ENCODE measurements at regions not wholly inside any gene's neighbourhood (a gene's known extent, or its start where the extent isn't known, plus 50 kb on each side); places are given as distances from the start of the nearest gene placed in this dataset.

DNA sequence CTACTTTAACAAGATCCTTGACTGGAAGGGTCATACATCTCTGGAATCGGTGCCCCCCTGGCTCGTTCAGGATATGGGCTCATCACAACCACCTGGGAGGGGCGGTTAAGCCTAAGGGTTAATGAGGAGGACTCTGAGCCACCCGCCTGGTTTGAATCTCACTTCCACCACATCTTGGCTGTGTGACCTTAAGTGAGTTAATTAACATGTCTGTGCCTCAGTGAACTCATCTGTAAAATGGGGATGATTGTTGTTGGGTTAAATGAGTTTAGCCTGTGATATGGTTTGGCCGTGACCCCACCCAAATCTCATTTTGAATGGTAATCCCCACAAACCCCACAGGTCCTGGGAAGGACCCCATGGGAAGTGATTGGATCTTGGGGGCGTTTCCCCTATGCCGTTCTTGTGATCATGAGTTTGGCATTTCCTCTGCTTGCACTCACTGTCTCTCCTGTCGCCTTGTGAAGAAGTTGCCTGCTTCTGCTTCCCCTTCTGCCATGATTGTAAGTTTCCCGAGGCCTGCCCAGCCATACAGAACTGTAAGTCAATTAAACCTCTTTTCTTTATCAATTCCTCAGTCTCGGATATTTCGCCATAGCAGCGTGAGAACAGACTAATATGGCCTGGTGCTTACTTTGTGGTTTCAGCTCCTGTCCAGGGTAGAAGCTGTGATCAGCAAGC lies 214.0 kb upstream of the CIBAR2 start:
- no TSS peak for BruUV-seq (replicated peaks)
- peak overlapping the region; percentile 92 for H3K27ac ChIP-seq (ENCODE audit: low read length)
- no peak for ATAC-seq
- in situ Hi-C loops (cut with HindIII; ENCODE audit: low pct_unique_long_range_greater_than_20kb, low sequenced_read_pairs) (no loop called here), intact Hi-C loops (cut with micrococcal nuclease; ENCODE audit: unreplicated experiment) (no loop called here)
- POLR2A ChIA-PET = no interaction called here
- no peaks in the 10 kb centered on the region for H3K9me3 ChIP-seq (ENCODE audit: control insufficient read depth, insufficient read depth, low read depth, low read length)
- no peak overlapping the region for H3K4me3 ChIP-seq (ENCODE audit: low read depth in 2 of 2, low read length in 2 of 2)
- DNase-seq (ENCODE audit: low read depth, low spot score) = no peak
- H3K36me3 ChIP-seq (ENCODE audit: control insufficient read depth, insufficient read depth, low read length) = no peaks in the 10 kb centered on the region
- TF ChIP-seq POLR2AphosphoS5 (IDR thresholded peaks at IDR 0.05; ENCODE audit: low read depth, low read length) (no peak), TCF7L2 (IDR thresholded peaks at IDR 0.05; ENCODE audit: low read depth, low read length) (no peak)
- no peaks in the 10 kb centered on the region for H3K27me3 ChIP-seq (ENCODE audit: control insufficient read depth, insufficient read depth, low read length)
- H3K4me1 ChIP-seq (ENCODE audit: control insufficient read depth, insufficient read depth, low read length) = peaks cover 47% of the 10 kb centered on the region
- CTCF ChIA-PET = interaction anchor here (0.6 kb wide), 1 partner anchor 116 kb away, joined by 3 read pairs; no protein-coding TSS in a partner anchor

DNA sequence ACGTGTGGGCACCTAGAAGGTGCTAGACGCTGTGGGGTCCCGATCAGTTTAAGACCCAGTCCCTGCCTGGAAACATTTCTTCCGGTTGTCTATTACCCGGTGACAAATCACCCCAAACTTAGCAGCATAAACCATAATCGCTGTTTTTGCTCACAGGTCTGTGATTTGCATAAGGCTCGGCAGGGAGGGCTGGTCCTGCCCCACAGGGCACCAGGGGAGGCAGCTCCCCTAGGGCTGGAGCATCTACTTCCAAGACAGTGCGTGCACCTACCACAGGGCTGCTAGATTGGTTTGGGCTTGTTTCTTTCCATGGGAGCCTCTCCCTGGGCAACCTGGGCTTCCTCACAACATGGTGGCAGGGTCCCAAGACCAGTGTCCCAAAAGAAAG lies 214.5 kb upstream of the CIBAR2 start:
- Histone ChIP-seq H3K9me3 (ENCODE audit: control insufficient read depth, insufficient read depth, low read depth, low read length) (no peaks in the 10 kb centered on the region), H3K4me1 (ENCODE audit: control insufficient read depth, insufficient read depth, low read length) (peaks cover 43% of the 10 kb centered on the region), H3K36me3 (ENCODE audit: control insufficient read depth, insufficient read depth, low read length) (no peaks in the 10 kb centered on the region), H3K4me3 (ENCODE audit: low read depth in 2 of 2, low read length in 2 of 2) (no peak overlapping the region), H3K27me3 (ENCODE audit: control insufficient read depth, insufficient read depth, low read length) (no peaks in the 10 kb centered on the region), H3K27ac (ENCODE audit: low read length) (peak overlapping the region; percentile 92)
- intact Hi-C loops (cut with micrococcal nuclease; ENCODE audit: unreplicated experiment) (no loop called here), in situ Hi-C loops (cut with HindIII; ENCODE audit: low pct_unique_long_range_greater_than_20kb, low sequenced_read_pairs) (no loop called here)
- no peak for TF ChIP-seq POLR2AphosphoS5 (IDR thresholded peaks at IDR 0.05; ENCODE audit: low read depth, low read length)
- TF ChIP-seq TCF7L2 (IDR thresholded peaks at IDR 0.05; ENCODE audit: low read depth, low read length) = no peak
- TF ChIP-seq, protein P1, sequence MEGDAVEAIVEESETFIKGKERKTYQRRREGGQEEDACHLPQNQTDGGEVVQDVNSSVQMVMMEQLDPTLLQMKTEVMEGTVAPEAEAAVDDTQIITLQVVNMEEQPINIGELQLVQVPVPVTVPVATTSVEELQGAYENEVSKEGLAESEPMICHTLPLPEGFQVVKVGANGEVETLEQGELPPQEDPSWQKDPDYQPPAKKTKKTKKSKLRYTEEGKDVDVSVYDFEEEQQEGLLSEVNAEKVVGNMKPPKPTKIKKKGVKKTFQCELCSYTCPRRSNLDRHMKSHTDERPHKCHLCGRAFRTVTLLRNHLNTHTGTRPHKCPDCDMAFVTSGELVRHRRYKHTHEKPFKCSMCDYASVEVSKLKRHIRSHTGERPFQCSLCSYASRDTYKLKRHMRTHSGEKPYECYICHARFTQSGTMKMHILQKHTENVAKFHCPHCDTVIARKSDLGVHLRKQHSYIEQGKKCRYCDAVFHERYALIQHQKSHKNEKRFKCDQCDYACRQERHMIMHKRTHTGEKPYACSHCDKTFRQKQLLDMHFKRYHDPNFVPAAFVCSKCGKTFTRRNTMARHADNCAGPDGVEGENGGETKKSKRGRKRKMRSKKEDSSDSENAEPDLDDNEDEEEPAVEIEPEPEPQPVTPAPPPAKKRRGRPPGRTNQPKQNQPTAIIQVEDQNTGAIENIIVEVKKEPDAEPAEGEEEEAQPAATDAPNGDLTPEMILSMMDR (IDR thresholded peaks at IDR 0.05) = no peak
- TF ChIP-seq SIN3A (IDR thresholded peaks at IDR 0.05; ENCODE audit: borderline replicate concordance, insufficient read depth, low read depth, low read length) = no peak
- TF ChIP-seq, protein P2, sequence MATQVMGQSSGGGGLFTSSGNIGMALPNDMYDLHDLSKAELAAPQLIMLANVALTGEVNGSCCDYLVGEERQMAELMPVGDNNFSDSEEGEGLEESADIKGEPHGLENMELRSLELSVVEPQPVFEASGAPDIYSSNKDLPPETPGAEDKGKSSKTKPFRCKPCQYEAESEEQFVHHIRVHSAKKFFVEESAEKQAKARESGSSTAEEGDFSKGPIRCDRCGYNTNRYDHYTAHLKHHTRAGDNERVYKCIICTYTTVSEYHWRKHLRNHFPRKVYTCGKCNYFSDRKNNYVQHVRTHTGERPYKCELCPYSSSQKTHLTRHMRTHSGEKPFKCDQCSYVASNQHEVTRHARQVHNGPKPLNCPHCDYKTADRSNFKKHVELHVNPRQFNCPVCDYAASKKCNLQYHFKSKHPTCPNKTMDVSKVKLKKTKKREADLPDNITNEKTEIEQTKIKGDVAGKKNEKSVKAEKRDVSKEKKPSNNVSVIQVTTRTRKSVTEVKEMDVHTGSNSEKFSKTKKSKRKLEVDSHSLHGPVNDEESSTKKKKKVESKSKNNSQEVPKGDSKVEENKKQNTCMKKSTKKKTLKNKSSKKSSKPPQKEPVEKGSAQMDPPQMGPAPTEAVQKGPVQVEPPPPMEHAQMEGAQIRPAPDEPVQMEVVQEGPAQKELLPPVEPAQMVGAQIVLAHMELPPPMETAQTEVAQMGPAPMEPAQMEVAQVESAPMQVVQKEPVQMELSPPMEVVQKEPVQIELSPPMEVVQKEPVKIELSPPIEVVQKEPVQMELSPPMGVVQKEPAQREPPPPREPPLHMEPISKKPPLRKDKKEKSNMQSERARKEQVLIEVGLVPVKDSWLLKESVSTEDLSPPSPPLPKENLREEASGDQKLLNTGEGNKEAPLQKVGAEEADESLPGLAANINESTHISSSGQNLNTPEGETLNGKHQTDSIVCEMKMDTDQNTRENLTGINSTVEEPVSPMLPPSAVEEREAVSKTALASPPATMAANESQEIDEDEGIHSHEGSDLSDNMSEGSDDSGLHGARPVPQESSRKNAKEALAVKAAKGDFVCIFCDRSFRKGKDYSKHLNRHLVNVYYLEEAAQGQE (IDR thresholded peaks at IDR 0.05; ENCODE audit: insufficient read depth in 1 of 2, low read depth in 2 of 2, low read length in 1 of 2) = no peak
- ChIA-PET POLR2A (no interaction called here), CTCF (no interaction called here)
- ATAC-seq (no peak), DNase-seq (ENCODE audit: low read depth, low spot score) (no peak)
- BruUV-seq (replicated peaks) = no TSS peak
